GM13977 (cell line): ENCODE measurements at regions not wholly inside any gene's neighbourhood (a gene's known extent, or its start where the extent isn't known, plus 50 kb on each side); places are given as distances from the start of the nearest gene placed in this dataset.

Experiments
- DNase-seq: peaks from one replicate; pipeline ENCODE4 v3.0.0; 2012; ENCODE audit warnings: low spot score
- CTCF ChIP-seq: IDR thresholded peaks from 2 replicates; pipeline ENCODE4 v1.5.1; 2012; ENCODE audit warnings: mild to moderate bottlenecking, control low read depth; ENCODE audit not compliant: insufficient read depth; ENCODE audit errors: extremely low read depth, missing control alignments
- in situ Hi-C: fragments of 300-500 bp; cut with MboI; formaldehyde crosslinking; loops from one replicate; pipeline ENCODE4 v1.12.0; 2022; ENCODE audit warnings: low sequenced_read_pairs, low pct_unique_long_range_greater_than_20kb, mixed read lengths, inconsistent platforms; ENCODE audit not compliant: unreplicated experiment

- in situ Hi-C loops: no loop called here
- no peak for TF ChIP-seq CTCF
- DNase-seq: no peak
These were observed 421.4 kb upstream of the ZWINT start for GRCh38 chr10:56782503-56782902.

DNA sequence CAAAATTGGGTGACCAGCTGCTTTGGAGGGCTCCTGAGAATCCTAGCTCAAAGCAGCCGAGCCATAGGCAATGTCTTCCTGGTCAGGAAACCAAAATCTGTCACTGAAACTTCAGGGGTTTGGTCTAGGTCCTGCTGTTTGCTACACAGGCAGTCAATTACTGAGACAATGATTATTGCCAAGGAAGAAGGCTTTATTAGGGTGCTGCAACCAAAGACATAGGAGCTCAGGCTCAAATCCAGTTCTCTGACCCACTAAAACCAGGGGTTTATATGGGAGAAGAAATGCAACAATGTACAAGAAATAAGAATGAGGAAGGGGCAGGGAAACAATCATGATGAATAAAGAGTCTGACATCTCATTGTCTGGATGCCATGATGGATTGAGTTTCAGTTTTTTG is 410.3 kb upstream of the ZWINT start:
- TF ChIP-seq CTCF: no peak
- in situ Hi-C loops: no loop called here

DNA sequence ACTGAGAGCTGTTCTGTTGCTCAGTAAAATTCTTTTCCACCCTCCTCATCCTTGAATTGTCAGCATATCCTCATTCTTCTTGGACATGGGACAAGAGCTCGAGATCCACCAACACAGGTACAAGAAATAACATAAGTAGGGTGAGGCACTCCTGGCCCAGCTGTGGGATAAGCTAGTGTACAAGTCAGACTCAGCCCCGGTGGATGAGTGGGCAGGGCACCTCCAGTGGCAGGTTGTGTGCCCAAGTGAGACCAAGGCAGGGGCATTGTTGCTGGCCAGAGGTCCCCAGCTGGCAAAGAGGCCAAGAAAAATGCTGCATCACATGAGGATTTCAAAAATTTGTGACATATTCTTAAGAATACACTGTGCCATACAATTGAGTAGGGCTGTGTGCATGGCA is 402.0 kb upstream of the ZWINT start:
- DNase-seq: no peak
- TF ChIP-seq CTCF: no peak
- in situ Hi-C loops: no loop called here

More for the DNA sequence above, 410.3 kb upstream of the ZWINT start:
- no peak for DNase-seq

- in situ Hi-C loops: no loop called here
- no peak for DNase-seq
- no peak for TF ChIP-seq CTCF
These were observed 384.4 kb upstream of the ZWINT start for GRCh38 chr10:56745490-56745889.

DNA sequence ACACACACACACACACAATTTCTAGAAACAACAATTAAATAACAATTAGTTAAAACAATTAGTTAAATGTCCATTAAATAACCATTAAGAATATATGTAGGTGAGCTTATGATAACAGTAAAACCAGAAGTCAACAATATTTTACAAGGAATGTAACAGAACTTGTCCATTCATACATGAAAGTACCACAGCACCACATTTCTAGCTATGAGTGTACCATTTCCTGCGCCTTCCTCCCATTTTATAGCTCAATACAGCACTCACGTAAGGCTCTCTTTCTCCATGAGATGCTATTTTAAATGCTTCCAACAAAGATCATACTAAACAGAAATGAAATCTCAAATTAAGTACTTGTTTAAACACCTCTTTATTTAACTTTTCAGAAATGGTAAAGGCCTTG is 367.3 kb upstream of the ZWINT start:
- in situ Hi-C loops: no loop called here
- TF ChIP-seq CTCF: no peak
- DNase-seq: no peak

GRCh38 chr10:56722912-56723311 is 361.9 kb upstream of the ZWINT start:
- no peak for TF ChIP-seq CTCF
- in situ Hi-C loops: no loop called here
- DNase-seq: no peak

- no peak for TF ChIP-seq CTCF
- DNase-seq: no peak
- in situ Hi-C loops: no loop called here
These were observed 354.2 kb upstream of the ZWINT start for GRCh38 chr10:56715262-56715661.
